ENCODE measurements at regions not wholly inside any gene's neighbourhood (a gene's known extent, or its start where the extent isn't known, plus 50 kb on each side); places are given as distances from the start of the nearest gene placed in this dataset.
A peak's percentile ranks its signal among the peaks of the same experiment; 100 is the strongest.
"Not testable (repeated sequence)": the region's sequence is repeated elsewhere in the genome, so short reads cannot be mapped to it uniquely, and the experiment has no call there.

GRCh38 chr14:28820677-28821076, 54.1 kb downstream of the FOXG1 start:
- FAIRE-seq (no peak), DNase-seq (ENCODE audit: extremely low spot score, insufficient read length, low read depth) (no peak)

GRCh38 chr14:28821993-28822392, 55.4 kb downstream of the FOXG1 start:
- DNase-seq (ENCODE audit: extremely low spot score, insufficient read length, low read depth) (no peak), FAIRE-seq (no peak)

- DNase-seq (ENCODE audit: extremely low spot score, insufficient read length, low read depth) (no peak), FAIRE-seq (no peak)
Observed at GRCh38 chr14:28823245-28823644, 56.7 kb downstream of the FOXG1 start.

GRCh38 chr14:28830115-28830534, 63.5 kb downstream of the FOXG1 start:
- FAIRE-seq (no peak), DNase-seq (ENCODE audit: extremely low spot score, insufficient read length, low read depth) (no peak)

- FAIRE-seq (peak; percentile 78), DNase-seq (ENCODE audit: extremely low spot score, insufficient read length, low read depth) (peak; percentile 7)
Observed at GRCh38 chr14:28831126-28831525, 64.5 kb downstream of the FOXG1 start.

GRCh38 chr14:28842569-28842968, 76.0 kb downstream of the FOXG1 start:
- not testable (repeated sequence) for DNase-seq (ENCODE audit: extremely low spot score, insufficient read length, low read depth); FAIRE-seq

GRCh38 chr14:28867571-28867970, 101.0 kb downstream of the FOXG1 start:
- FAIRE-seq = no peak
- DNase-seq (ENCODE audit: extremely low spot score, insufficient read length, low read depth) = no peak

GRCh38 chr14:28870033-28870564, 103.5 kb downstream of the FOXG1 start:
- FAIRE-seq (no peak), DNase-seq (ENCODE audit: extremely low spot score, insufficient read length, low read depth) (no peak)

- FAIRE-seq (no peak), DNase-seq (ENCODE audit: extremely low spot score, insufficient read length, low read depth) (no peak)
Observed at GRCh38 chr14:28875934-28876571, 109.5 kb downstream of the FOXG1 start.

GRCh38 chr14:28876572-28876945, 110.0 kb downstream of the FOXG1 start:
- DNase-seq (ENCODE audit: extremely low spot score, insufficient read length, low read depth) (no peak), FAIRE-seq (no peak)

GRCh38 chr14:28877923-28878322, 111.3 kb downstream of the FOXG1 start:
- DNase-seq (ENCODE audit: extremely low spot score, insufficient read length, low read depth) (no peak), FAIRE-seq (no peak)

- FAIRE-seq = no peak
- DNase-seq (ENCODE audit: extremely low spot score, insufficient read length, low read depth) = no peak
Observed at GRCh38 chr14:28879573-28879996, 113.0 kb downstream of the FOXG1 start.

- FAIRE-seq = no peak
- DNase-seq (ENCODE audit: extremely low spot score, insufficient read length, low read depth) = no peak
Observed at GRCh38 chr14:28886940-28887339, 120.4 kb downstream of the FOXG1 start.

GRCh38 chr14:28895389-28895788, 128.8 kb downstream of the FOXG1 start:
- FAIRE-seq = no peak
- DNase-seq (ENCODE audit: extremely low spot score, insufficient read length, low read depth) = no peak

- FAIRE-seq = peak; percentile 5
- no peak for DNase-seq (ENCODE audit: extremely low spot score, insufficient read length, low read depth)
Observed at GRCh38 chr14:28896337-28896736, 129.8 kb downstream of the FOXG1 start.

GRCh38 chr14:28901631-28902030, 135.0 kb downstream of the FOXG1 start:
- no peak for FAIRE-seq
- no peak for DNase-seq (ENCODE audit: extremely low spot score, insufficient read length, low read depth)

- DNase-seq (ENCODE audit: extremely low spot score, insufficient read length, low read depth) = no peak
- no peak for FAIRE-seq
Observed at GRCh38 chr14:28902930-28903329, 136.3 kb downstream of the FOXG1 start.

GRCh38 chr14:28911521-28911920, 144.9 kb downstream of the FOXG1 start:
- no peak for DNase-seq (ENCODE audit: extremely low spot score, insufficient read length, low read depth)
- FAIRE-seq = no peak

GRCh38 chr14:28913056-28913455, 146.5 kb downstream of the FOXG1 start:
- DNase-seq (ENCODE audit: extremely low spot score, insufficient read length, low read depth) = no peak
- FAIRE-seq = no peak

- DNase-seq (ENCODE audit: extremely low spot score, insufficient read length, low read depth) (no peak), FAIRE-seq (no peak)
Observed at GRCh38 chr14:28926122-28926521, 159.5 kb downstream of the FOXG1 start.

GRCh38 chr14:28931999-28932398, 165.4 kb downstream of the FOXG1 start:
- no peak for DNase-seq (ENCODE audit: extremely low spot score, insufficient read length, low read depth)
- no peak for FAIRE-seq

- FAIRE-seq (no peak), DNase-seq (ENCODE audit: extremely low spot score, insufficient read length, low read depth) (no peak)
Observed at GRCh38 chr14:28936601-28937000, 170.0 kb downstream of the FOXG1 start.
